ENCODE measurements at regions not wholly inside any gene's neighbourhood (a gene's known extent, or its start where the extent isn't known, plus 50 kb on each side); places are given as distances from the start of the nearest gene placed in this dataset.
A peak's percentile ranks its signal among the peaks of the same experiment; 100 is the strongest.

GRCh38 chr3:193847402-193847801 is 254.4 kb downstream of the OPA1 start:
- DNase-seq (ENCODE audit: low read depth) = no peak

GRCh38 chr3:193848547-193848946 is 255.5 kb downstream of the OPA1 start:
- DNase-seq (ENCODE audit: low read depth) = no peak

DNA sequence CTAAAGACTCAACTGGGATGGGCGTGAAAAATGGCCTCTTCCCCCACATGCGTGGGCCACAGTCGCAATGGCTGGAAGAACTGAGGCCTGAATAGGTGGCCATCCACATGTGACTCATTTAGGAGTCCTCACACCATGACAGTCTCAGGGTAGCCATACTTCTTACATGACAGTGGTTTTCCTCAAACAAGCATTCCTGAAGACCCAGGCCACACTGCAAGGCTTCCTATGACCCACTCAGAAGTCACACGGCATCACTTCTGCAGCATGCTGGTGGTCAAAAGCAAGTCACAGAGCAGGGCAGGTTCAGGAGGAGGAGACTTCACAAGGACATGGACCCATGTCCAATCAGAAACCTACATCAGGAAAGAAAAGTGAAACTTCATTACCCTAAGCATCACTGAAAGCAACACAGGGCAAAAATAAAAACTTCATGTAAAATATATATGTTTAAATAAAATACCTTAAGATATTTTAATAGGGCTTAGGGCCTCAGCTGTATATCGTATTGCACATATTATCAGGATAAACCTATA is 257.1 kb downstream of the OPA1 start:
- no peak for DNase-seq (ENCODE audit: low read depth)

DNA sequence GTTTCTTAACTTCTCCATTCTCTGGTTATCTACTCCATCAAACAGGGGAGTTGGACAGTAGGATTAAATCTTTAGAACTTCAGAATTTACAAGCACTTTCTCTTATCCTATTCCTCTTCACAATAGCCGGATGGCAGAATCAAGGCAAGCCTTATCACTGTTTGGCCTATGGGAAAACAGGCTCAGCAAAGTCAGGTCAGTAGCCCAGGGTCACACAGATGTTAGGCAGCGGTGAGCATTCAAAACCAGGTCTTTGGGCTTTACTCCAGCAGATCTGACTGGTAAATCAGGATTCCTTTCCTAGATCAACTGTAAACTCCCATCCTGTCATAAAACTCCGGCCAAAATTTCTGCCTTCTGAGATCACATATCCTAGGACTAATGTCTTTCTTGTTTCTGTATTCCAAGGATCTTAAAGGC is 258.4 kb downstream of the OPA1 start:
- DNase-seq (ENCODE audit: low read depth) = no peak

DNA sequence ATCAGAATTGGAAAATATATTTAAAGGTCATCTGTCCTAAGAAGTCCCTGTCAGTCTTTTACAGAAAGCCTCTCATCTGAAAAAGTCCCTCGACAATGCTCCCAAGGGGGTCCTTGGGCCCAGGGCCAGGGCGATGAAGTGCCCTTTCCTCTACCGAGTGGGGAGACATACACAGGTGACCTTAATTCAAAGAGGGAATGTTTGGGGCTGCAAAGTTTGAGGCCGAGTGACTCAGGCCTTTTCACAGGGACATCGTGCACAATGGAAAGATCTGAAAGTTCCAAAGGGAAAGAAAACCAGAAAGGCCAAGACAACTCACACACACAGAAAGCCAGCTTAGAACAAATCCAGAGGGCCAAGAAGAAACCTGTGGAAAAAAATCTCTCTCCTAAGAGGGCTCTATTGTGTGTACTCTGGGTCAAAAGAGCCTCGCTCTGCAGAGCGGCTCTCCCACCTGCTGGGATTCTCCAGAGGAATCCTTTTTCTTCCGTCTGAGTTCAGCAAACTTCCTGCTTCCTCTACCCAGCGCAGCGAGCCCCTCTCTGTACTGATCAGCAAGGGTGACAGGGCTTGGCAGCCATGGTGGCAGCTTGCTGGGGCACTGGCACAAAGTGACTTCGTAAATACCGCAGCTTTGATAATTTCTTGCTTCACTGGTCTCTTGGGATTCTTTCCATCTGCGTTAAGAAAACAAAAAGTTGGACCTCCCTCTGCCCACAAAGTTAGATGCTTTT is 259.1 kb downstream of the OPA1 start:
- DNase-seq (ENCODE audit: low read depth) = no peak

GRCh38 chr3:193852901-193853300 is 259.9 kb downstream of the OPA1 start:
- DNase-seq (ENCODE audit: low read depth) = no peak

DNA sequence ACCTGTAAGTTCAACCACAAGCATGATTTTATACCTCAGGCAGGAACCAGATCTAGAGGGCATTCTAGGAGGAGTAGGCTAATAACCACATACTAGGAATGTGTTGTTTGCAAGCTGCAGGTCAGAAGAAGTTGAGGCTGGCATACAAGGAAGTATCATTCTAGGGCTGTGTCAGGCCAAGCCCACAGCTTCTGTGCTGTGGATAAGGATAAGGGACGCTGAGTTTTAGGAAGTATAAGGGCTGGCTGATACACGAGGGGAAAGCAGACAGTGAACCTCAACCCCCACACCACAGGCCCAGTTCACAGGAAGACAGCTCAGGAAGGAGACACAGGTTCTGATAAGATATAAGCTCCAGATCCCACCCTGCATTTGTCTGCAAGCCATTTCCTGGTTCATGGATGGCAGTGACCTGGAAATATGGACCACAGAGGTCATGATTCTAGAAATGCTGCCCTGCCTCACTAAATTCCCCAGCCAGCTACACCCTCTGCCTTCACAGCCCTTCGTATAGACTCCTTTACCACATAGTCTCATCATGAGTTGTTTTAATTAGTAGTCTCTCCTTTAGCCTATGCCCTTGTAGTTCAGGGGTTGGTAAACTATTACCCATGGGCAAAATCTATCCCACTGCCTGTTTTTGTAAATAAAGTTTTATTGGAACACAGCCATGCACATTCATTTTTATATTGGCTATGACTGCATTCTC is 260.7 kb downstream of the OPA1 start:
- DNase-seq (ENCODE audit: low read depth) = no peak

DNA sequence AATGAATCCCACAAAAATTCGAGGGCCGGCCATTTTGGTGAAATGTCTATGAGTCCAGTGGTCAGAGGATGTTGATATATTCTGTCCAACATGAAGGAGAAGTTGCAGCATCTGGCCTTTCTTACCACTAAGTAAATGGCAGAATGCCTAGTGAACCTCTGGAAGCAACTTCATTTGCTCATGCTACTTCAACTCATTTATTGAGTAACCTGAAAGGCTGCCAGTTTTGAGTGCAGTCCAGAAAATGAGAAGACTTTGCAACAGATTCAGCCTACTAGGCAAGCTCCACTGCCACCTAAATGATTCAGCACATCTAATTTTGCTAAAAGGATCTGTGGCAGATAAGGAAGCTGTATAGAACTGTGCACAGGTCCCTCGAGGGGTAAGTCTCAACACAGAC is 265.0 kb downstream of the OPA1 start:
- peak; percentile 84 for DNase-seq (ENCODE audit: low read depth)

DNA sequence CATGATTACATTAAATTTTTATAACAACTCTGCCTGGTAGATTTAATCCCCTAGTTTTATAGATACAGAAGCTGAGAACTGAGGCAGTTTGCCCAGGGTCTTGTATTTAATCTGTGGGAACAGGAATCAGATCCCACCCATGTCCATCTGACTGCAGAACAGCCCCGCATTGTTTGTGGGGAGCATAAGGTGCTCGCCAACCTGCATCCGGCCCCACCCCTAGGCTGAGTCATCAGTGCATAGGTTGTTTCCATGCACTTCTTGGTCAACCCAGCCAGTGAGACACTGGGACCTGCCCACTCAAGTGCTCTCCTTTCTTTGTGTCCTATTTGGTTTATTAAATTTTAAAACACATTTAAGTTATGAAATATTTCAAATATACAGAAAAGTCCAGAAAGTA is 266.2 kb downstream of the OPA1 start:
- DNase-seq (ENCODE audit: low read depth) = no peak

DNA sequence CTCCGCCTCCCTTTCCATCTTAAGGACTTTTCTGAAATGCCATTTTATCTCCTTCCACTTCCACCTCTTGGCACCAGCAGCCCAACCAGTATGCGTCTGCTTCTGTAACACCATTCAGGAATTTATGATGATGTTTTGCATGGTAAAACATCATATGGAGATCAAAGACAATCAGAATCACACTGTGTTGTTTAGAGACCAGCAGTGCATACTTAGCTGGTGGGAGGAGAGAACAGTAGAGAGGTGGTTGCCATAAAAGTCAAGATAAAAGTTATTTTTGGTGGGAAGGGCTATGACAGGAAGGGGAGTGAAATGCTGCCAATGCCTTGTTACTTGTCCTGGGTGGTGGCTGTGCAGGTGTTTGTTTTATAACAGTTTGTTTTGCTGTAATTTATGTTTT is 268.0 kb downstream of the OPA1 start:
- DNase-seq (ENCODE audit: low read depth) = no peak

DNA sequence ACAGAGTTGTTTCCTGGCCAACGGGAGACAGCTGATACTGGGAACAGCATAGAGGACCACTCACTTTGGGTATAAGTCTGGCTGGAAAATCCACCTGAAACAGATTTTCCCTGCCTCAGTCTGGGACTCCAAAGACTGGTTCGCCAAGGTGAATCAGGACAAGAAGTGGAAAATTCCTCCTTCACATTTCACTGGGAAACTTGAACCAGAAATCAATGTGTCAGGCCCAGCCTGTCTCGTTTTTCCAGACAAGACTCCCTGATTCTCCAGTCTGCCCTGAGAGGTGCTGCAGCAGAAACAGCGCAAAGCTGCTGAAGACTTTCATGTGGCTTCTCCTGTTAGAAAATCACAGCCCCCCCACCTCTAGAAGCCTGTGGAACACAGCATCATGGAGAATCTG is 269.8 kb downstream of the OPA1 start:
- DNase-seq (ENCODE audit: low read depth) = no peak

- DNase-seq (ENCODE audit: low read depth) = no peak
Measured at GRCh38 chr3:193863657-193864357, 270.8 kb downstream of the OPA1 start.

- DNase-seq (ENCODE audit: low read depth) = no peak
Measured at GRCh38 chr3:193865339-193865738, 270.6 kb upstream of the HES1 start.

DNA sequence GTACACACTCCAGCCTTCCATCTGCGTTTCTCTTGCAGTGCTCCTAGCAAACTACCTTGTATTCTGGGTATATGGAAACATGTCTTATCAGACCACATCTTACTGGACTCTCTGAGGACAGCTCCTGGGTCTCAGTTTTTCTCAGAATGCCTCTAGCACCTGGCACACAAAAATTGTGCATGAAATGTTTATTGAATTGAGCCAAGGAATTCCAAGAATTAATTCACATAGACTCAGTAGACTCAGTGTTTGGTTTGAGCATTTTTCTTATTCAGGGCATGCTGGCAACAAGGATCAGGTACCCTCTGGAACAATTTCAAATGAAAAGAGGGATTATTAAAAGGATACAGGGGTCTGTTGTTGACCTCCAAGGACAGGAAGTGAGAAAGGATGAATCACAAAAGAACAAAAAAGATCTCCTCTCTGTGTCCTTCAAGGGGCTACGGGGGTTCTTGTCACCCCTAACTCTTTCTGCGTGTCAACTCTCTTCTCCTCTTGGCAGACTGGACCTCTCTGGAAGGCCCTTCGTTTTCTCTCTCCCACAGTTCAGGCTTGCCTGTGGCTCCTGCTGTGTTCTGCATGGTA is 270.0 kb upstream of the HES1 start:
- DNase-seq (ENCODE audit: low read depth) = peak; percentile 56

- no peak for DNase-seq (ENCODE audit: low read depth)
Measured at GRCh38 chr3:193868590-193868989, 267.4 kb upstream of the HES1 start.

DNA sequence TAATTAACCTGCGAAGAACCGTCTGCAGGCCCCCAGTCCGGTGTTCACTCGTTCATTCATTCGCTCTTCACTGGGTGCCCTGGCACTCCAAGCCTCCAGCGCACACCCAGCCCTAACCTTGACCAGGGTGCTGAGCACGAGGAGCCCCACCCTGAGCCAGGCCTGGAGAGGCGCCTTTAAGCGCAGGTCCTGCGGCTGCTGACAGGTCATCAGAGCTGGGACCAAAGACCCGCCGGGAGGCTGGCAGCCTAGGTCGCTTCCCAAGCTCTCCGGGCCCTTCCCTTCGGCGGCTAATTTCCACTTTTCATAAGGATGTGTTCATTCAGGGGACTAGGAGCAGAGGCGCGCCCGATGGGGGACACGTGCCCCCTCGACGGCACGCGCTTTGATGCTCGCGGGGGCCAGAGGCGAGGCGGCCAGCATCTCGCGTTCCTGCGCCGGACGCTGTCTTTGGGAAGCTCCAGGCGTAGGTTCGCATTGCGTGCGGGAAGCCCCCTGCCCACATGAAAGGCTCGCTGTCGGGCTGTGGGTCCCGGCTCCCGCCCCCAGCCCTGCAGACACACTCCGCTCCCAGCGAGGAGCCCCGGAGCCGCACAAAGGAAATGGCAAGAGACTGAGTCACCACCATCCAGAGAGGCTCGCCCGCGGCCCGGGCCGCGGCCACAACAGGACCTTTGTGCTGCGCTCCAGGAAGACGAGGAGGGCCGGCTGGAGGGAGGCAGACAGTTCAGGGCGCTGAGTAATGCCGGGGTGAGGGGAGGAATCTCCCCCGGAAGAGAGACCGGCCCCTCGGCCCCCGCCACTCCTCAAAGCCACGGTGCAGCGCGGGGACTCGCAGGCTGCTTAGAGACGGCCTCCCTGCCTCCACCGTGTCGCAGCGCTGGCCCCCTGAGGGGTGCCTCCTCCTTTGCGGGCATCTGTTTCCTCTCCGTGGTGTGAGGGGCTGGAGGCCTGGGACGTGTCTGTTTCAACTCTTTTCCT is 266.4 kb upstream of the HES1 start:
- peak; percentile 99 for DNase-seq (ENCODE audit: low read depth)

DNA sequence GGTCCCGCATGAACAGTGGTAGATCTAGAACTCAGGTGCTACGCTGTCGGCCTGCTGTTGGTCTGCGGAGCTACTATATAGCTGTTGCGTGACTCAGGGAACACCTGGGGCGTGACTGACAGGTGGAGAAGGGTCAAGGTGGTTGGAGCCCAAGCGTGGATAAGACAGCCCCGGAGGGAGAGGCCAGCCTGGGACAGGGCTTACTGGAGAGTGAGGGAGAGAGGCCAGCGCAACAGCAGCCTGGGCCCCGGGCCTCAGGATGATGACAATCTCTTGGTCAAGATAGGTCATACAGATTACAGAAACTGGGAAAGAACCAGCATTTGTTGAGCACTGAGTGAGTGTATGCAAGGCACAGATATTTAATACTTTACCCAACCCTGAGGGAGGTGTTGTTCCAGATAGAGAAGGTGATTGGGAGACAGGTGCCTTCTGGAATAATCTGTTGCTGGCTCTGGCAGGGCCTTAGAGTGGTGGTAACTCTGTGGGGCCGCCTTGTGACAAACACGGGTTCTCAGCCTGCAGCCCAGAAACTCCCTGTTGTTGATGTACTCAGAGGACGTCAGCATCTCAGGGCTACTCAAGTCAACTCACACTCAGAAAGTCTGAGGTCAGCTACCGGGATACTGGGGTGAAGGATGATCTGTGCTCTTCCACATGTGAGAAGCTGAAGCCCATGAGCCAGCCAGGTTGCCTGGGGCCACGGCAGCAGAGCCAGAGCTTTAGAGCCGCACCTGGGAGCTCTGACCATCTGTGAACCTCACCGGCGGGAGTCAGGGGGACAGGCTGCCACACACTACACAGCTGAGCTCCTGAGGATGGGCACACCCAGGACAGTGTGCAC is 265.4 kb upstream of the HES1 start:
- no peak for DNase-seq (ENCODE audit: low read depth)

- no peak for DNase-seq (ENCODE audit: low read depth)
Measured at GRCh38 chr3:193871220-193871485, 264.8 kb upstream of the HES1 start.

GRCh38 chr3:193872265-193872753 is 263.6 kb upstream of the HES1 start:
- DNase-seq (ENCODE audit: low read depth) = peak; percentile 100
